Right lobe of liver (tissue), 6 donors: ENCODE measurements at regions not wholly inside any gene's neighbourhood (a gene's known extent, or its start where the extent isn't known, plus 50 kb on each side); places are given as distances from the start of the nearest gene placed in this dataset.
"Not testable (repeated sequence)": the region's sequence is repeated elsewhere in the genome, so short reads cannot be mapped to it uniquely, and the experiment has no call there.

Experiments used
- ATAC-seq, 4 donors: fragments of 200-7000 bp; cut with Tn5 transposase; one replicate each; pipeline ENCODE4 v1.9.1; 2020; ENCODE audit warnings: mild to moderate bottlenecking in 4 of 4, moderate library complexity in 4 of 4
- DNase-seq, 3 donors: peaks; one replicate each; pipeline ENCODE4 v3.0.0-alpha.2; 2020
- H3K27ac ChIP-seq, 3 donors: fragments of 200-600 bp; one replicate each; pipeline ENCODE4 v1.8.0; 2022
- H3K27me3 ChIP-seq, 2 donors: fragments of 200-600 bp; one replicate each; pipeline ENCODE4 v1.8.0; 2022
- H3K36me3 ChIP-seq, 4 donors: fragments of 200-600 bp; sonication (generic) in 1 of 4; one replicate each; pipeline versions ENCODE4 v1.5.1 to v1.8.0; 2017 to 2022; ENCODE audit warnings: control low read depth in 1 of 4
- H3K4me1 ChIP-seq, 4 donors: fragments of 200-600 bp; sonication (generic) in 1 of 4; one replicate each; pipeline versions ENCODE4 v1.5.1 to v1.8.0; 2017 to 2022; ENCODE audit warnings: control low read depth in 1 of 4
- H3K4me3 ChIP-seq, 3 donors: fragments of 200-600 bp; one replicate each; pipeline ENCODE4 v1.8.0; 2022
- H3K9me3 ChIP-seq, 4 donors: fragments of 200-600 bp; sonication (generic) in 1 of 4; one replicate each; pipeline versions ENCODE4 v1.5.1 to v1.8.0; 2017 to 2022; ENCODE audit warnings: control low read depth in 1 of 4
- POLR2A ChIP-seq: fragments of 450-650 bp; IDR thresholded peaks from one replicate; pipeline ENCODE4 v1.6.1; 2017; ENCODE audit warnings: antibody characterized with exemption, mild to moderate bottlenecking
- WGBS: methylation state at CpG from one replicate; pipeline ENCODE4 v1.1.6; 2018; ENCODE audit warnings: low coverage, low lambda C conversion rate; ENCODE audit not compliant: insufficient coverage; ENCODE audit errors: missing lambda C conversion rate; 5-methylcytosine and 5-hydroxymethylcytosine counted together
- intact Hi-C, 2 donors: fragments of 100-400 bp; cut with DNase I; formaldehyde crosslinking; loops; one replicate each; pipeline versions ENCODE4 v1.11.2 to v1.14.1; 2022
- TF ChIP-seq, protein P1 (sequence below), 4 donors: fragments of 200-600 bp in 3 of 4; fragments of 450-650 bp in 1 of 4; IDR thresholded peaks; one replicate each; pipeline versions ENCODE4 v1.5.1 to v1.8.0; 2016 to 2022; ENCODE audit warnings: antibody characterized with exemption in 4 of 4, mild to moderate bottlenecking in 2 of 4
- donor health status: DM: no; HTN: yes; CAD: no.
- donor health status: DM: no; HTN: no; CAD: no.
- donor health status: DM: no; HTN: no; CAD: no.
- donor health status: DM: no; HTN: yes; CAD: no.
- donor health status: DM: no; HTN: yes; CAD: no.

DNA sequence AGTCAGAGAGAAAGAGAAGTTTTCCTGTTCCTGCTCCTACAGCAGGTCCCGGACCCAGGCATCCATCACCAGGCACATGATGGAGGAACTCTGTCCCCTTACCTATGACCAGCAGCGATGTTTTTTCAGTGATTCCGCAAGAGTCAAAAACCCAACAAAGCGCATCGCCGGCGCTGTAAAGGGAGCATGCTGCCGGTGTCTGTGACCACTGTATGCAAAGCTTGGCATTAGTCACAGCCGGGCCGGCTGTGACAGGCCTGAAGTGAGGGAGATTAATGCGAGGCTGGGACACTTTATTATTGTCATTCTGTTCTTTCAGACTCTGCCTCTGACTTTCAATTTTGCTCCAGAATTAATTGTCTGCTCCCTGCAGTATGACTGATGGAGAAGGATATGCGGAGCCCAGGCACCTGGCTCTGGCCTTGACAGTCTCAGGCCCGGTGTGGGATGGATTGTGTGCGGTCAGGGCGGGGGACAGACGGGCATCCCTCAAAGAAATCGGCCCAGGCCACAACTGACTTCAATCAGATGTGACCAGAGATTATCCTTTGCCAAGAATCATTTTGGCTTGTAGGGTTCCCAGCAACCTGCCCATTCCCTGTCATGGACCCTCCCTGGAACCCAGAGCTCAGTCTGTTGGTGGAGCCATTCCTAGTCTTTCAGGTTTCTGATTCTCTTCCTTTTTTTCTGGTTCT, 462.0 kb upstream of the ZNF507 start:
- Histone ChIP-seq H3K27me3 (no peaks in the 10 kb centered on the region), H3K9me3 (no peaks in the 10 kb centered on the region), H3K4me3 (no peak overlapping the region), H3K36me3 (no peaks in the 10 kb centered on the region), H3K27ac (no peak overlapping the region), H3K4me1 (no peaks in the 10 kb centered on the region)
- intact Hi-C loops = no loop called here
- DNase-seq (no peak), ATAC-seq (no peak)
- TF ChIP-seq, protein P1, sequence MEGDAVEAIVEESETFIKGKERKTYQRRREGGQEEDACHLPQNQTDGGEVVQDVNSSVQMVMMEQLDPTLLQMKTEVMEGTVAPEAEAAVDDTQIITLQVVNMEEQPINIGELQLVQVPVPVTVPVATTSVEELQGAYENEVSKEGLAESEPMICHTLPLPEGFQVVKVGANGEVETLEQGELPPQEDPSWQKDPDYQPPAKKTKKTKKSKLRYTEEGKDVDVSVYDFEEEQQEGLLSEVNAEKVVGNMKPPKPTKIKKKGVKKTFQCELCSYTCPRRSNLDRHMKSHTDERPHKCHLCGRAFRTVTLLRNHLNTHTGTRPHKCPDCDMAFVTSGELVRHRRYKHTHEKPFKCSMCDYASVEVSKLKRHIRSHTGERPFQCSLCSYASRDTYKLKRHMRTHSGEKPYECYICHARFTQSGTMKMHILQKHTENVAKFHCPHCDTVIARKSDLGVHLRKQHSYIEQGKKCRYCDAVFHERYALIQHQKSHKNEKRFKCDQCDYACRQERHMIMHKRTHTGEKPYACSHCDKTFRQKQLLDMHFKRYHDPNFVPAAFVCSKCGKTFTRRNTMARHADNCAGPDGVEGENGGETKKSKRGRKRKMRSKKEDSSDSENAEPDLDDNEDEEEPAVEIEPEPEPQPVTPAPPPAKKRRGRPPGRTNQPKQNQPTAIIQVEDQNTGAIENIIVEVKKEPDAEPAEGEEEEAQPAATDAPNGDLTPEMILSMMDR (IDR thresholded peaks at IDR 0.05) = no peak
- no peak for TF ChIP-seq POLR2A
- WGBS = 56% methylated on average over 5 of the region's 17 CpGs

DNA sequence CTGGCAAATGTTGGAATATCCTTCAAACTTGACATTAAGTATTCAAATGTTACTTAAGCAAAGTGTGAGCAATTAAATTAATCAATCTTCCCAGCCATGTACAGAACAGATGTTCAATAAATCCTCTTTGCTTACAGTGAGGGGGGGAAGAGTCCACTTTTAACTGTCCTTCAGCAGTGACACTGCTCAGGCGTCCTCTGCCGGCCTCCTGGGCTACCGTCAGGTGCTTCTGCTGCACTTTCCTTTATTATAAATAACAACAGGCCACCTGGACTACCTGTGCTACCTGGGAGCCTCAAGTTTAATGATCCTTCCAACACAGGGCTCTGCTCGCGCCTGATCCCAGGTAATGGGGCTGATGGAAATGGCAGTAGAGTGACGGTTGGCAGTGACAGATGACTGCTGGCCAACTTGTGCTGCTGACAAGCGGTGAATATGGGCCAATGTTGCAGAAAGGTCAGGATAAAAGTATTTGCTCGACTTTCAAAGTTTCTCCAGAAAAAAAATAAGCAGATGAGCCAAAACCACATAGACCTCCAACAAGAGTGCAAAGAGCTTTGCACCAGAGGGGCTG, 460.0 kb upstream of the ZNF507 start:
- TF ChIP-seq, protein P1 (IDR thresholded peaks at IDR 0.05) = no peak
- no peak for TF ChIP-seq POLR2A
- 66% methylated on average over 8 of the region's 8 CpGs for WGBS

DNA sequence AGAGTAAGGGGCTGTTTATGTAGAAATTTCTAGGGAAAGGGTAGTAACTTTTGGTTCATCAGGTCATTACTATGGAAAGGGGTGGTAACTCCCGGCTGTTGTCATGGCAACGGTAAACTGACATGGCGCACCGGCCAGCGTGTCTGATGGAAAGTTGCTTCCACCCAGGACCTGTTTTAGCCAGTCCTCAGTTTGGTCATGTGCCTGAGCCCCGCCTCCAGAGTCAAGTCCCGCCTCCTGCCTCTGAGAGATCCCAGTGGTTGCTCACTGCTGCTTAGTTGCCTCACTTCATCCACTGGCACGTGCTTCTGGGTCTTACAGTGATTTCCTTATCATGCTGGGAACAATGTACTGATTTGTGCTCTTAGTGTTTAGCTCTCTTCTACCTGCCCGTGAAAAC, 455.2 kb upstream of the ZNF507 start:
- no peak overlapping the region for H3K27ac ChIP-seq
- TF ChIP-seq, protein P1 (IDR thresholded peaks at IDR 0.05) = no peak
- no peak for TF ChIP-seq POLR2A
- intact Hi-C loops = no loop called here
- H3K4me1 ChIP-seq = no peaks in the 10 kb centered on the region
- H3K36me3 ChIP-seq = no peaks in the 10 kb centered on the region
- ATAC-seq (no peak), DNase-seq (no peak)
- WGBS = 73% methylated on average over 9 of the region's 9 CpGs
- no peaks in the 10 kb centered on the region for H3K27me3 ChIP-seq
- no peak overlapping the region for H3K4me3 ChIP-seq
- H3K9me3 ChIP-seq = no peaks in the 10 kb centered on the region

More for the DNA sequence above, 460.0 kb upstream of the ZNF507 start:
- H3K36me3 ChIP-seq = no peaks in the 10 kb centered on the region
- ATAC-seq (no peak), DNase-seq (no peak)
- no peak overlapping the region for H3K27ac ChIP-seq
- no peaks in the 10 kb centered on the region for H3K4me1 ChIP-seq
- no peak overlapping the region for H3K4me3 ChIP-seq
- no peaks in the 10 kb centered on the region for H3K27me3 ChIP-seq
- intact Hi-C loops = no loop called here
- no peaks in the 10 kb centered on the region for H3K9me3 ChIP-seq

DNA sequence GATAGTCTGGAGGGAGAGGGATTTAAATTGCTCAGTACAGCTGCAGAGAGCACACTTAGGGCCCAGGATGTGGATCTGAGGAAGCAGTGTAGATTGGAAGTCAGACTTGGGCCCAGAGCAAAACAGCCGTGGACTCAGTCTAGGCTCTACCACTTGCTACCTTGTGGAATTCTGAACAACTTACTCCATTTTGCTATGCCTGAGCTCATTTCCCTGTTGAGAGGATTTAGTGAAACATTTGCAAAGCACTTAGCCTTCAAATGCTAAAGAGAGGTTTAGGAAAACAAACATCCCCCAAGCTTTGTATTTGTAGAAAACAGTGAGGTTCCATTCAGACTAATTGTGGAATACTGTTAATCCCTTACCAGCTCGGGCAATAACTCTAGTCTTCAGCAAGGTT, 453.4 kb upstream of the ZNF507 start:
- DNase-seq (no peak), ATAC-seq (no peak)
- H3K36me3 ChIP-seq = no peaks in the 10 kb centered on the region
- WGBS = 64% methylated on average over 1 of the region's 2 CpGs
- no peaks in the 10 kb centered on the region for H3K9me3 ChIP-seq
- TF ChIP-seq, protein P1 (IDR thresholded peaks at IDR 0.05) = no peak
- no peak for TF ChIP-seq POLR2A
- intact Hi-C loops = no loop called here
- H3K27me3 ChIP-seq = no peaks in the 10 kb centered on the region
- no peak overlapping the region for H3K27ac ChIP-seq
- H3K4me3 ChIP-seq = no peak overlapping the region
- no peaks in the 10 kb centered on the region for H3K4me1 ChIP-seq

DNA sequence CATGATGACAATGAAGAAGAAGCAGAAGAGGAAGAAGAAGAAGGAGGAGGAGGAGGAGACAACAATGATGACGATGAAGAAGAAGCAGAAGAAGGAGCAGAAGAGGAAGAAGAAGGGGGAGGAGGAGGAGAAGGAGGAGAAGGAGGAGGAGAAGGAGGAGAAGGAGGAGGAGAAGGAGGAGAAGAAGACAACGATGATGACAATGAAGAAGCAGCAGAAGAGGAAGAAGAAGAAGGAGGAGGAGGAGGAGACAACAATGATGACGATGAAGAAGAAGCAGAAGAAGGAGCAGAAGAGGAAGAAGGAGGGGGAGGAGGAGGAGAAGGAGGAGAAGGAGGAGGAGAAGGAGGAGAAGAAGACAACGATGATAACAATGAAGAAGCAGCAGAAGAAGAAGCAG, 451.9 kb upstream of the ZNF507 start:
- ATAC-seq, intact Hi-C loops: not testable (repeated sequence)
- WGBS = 43% methylated on average over 4 of the region's 4 CpGs

More for the DNA sequence above, 451.9 kb upstream of the ZNF507 start:
- not testable (repeated sequence) for H3K36me3 ChIP-seq, H3K4me3 ChIP-seq, H3K9me3 ChIP-seq, H3K27ac ChIP-seq, DNase-seq, H3K27me3 ChIP-seq, H3K4me1 ChIP-seq
